ENCODE measurements at regions not wholly inside any gene's neighbourhood (a gene's known extent, or its start where the extent isn't known, plus 50 kb on each side); places are given as distances from the start of the nearest gene placed in this dataset.

DNA sequence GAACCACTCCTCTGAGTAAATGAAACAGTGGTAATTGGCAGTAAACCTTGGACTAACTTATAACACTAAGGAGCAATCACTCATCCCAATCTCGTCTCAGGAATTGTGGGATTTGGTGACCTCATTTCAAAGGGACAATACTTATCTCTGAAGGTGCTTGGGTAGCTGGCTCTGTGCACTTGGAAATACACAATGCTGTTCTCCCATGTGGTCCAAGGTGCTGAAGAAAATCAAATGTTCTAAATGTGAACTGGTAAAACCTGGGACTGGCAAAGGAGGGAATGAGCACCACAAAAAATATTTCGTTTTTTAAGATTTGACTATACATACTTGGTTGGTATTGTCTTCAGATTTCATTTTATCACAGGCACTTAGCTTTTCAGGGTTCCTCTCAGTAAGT is 1193.0 kb downstream of the SORCS1 start:
- Histone ChIP-seq H3K27me3 (ENCODE audit: control insufficient read depth, insufficient read depth, low read length) (no peaks in the 10 kb centered on the region), H3K36me3 (ENCODE audit: control insufficient read depth, low read depth, low read length) (no peaks in the 10 kb centered on the region), H3K9ac (ENCODE audit: low read length) (no peak overlapping the region), H3K4me1 (ENCODE audit: control insufficient read depth, low read depth, low read length) (peaks cover 21% of the 10 kb centered on the region), H3K4me3 (ENCODE audit: low read length) (no peak overlapping the region), H3K27ac (ENCODE audit: low read length) (no peak overlapping the region), H3K9me3 (ENCODE audit: control insufficient read depth, low read depth, low read length) (no peaks in the 10 kb centered on the region)

GRCh38 chr10:105969884-105970377 is 1194.6 kb downstream of the SORCS1 start:
- no peaks in the 10 kb centered on the region for H3K27me3 ChIP-seq (ENCODE audit: control insufficient read depth, insufficient read depth, low read length)
- no peak overlapping the region for H3K27ac ChIP-seq (ENCODE audit: low read length)
- H3K9me3 ChIP-seq (ENCODE audit: control insufficient read depth, low read depth, low read length): no peaks in the 10 kb centered on the region
- no peak overlapping the region for H3K4me3 ChIP-seq (ENCODE audit: low read length)
- no peak overlapping the region for H3K9ac ChIP-seq (ENCODE audit: low read length)
- peaks cover 21% of the 10 kb centered on the region for H3K4me1 ChIP-seq (ENCODE audit: control insufficient read depth, low read depth, low read length)
- H3K36me3 ChIP-seq (ENCODE audit: control insufficient read depth, low read depth, low read length): no peaks in the 10 kb centered on the region

- Histone ChIP-seq H3K36me3 (ENCODE audit: control insufficient read depth, low read depth, low read length) (no peaks in the 10 kb centered on the region), H3K27me3 (ENCODE audit: control insufficient read depth, insufficient read depth, low read length) (no peaks in the 10 kb centered on the region), H3K9ac (ENCODE audit: low read length) (no peak overlapping the region), H3K4me1 (ENCODE audit: control insufficient read depth, low read depth, low read length) (peaks cover 12% of the 10 kb centered on the region), H3K27ac (ENCODE audit: low read length) (no peak overlapping the region), H3K4me3 (ENCODE audit: low read length) (no peak overlapping the region), H3K9me3 (ENCODE audit: control insufficient read depth, low read depth, low read length) (no peaks in the 10 kb centered on the region)
These were observed 1195.8 kb downstream of the SORCS1 start for GRCh38 chr10:105968666-105969065.

DNA sequence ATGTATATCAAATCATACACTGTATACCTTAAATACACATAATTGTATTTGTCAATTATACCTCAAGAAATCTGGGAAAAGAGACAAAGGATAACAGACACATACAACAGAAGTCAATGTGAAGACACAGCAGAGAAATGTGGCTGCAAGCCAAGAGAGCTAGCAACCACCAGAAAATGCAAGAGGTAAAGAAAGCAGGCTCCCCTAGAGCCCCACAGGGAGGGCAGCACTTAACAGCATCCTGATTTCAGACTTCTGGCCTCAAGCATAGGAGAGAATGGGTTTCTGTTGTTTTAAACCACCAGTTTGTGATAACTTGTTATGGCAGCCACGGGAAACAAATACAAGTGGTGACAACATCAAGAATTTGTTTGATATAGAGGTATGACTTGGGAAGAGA is 1197.2 kb downstream of the SORCS1 start:
- H3K9me3 ChIP-seq (ENCODE audit: control insufficient read depth, low read depth, low read length): no peaks in the 10 kb centered on the region
- no peaks in the 10 kb centered on the region for H3K36me3 ChIP-seq (ENCODE audit: control insufficient read depth, low read depth, low read length)
- no peak overlapping the region for H3K9ac ChIP-seq (ENCODE audit: low read length)
- H3K4me1 ChIP-seq (ENCODE audit: control insufficient read depth, low read depth, low read length): no peaks in the 10 kb centered on the region
- no peak overlapping the region for H3K4me3 ChIP-seq (ENCODE audit: low read length)
- no peak overlapping the region for H3K27ac ChIP-seq (ENCODE audit: low read length)
- H3K27me3 ChIP-seq (ENCODE audit: control insufficient read depth, insufficient read depth, low read length): no peaks in the 10 kb centered on the region

DNA sequence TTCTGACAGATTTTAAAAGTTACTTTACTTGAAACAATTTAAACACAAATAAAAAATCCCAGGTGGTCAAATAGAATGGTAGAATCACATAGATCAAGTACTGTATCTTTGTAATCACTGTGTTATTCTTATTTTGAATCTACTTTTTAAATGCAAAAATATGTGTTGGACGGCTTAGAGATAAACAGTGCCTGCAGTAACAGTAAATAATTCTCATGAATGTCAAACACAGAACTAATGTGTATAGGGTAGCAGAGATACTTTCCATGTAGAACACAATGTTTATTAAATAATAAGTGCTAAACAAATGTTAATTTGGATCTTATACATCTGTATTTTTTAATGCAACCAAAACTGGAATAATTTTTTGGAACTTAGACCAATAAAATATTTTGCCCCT is 1199.4 kb downstream of the SORCS1 start:
- H3K9ac ChIP-seq (ENCODE audit: low read length): no peak overlapping the region
- H3K36me3 ChIP-seq (ENCODE audit: control insufficient read depth, low read depth, low read length): no peaks in the 10 kb centered on the region
- H3K27ac ChIP-seq (ENCODE audit: low read length): no peak overlapping the region
- H3K27me3 ChIP-seq (ENCODE audit: control insufficient read depth, insufficient read depth, low read length): no peaks in the 10 kb centered on the region
- no peak overlapping the region for H3K4me3 ChIP-seq (ENCODE audit: low read length)
- no peaks in the 10 kb centered on the region for H3K4me1 ChIP-seq (ENCODE audit: control insufficient read depth, low read depth, low read length)
- no peaks in the 10 kb centered on the region for H3K9me3 ChIP-seq (ENCODE audit: control insufficient read depth, low read depth, low read length)

- no peak overlapping the region for H3K4me3 ChIP-seq (ENCODE audit: low read length)
- H3K27me3 ChIP-seq (ENCODE audit: control insufficient read depth, insufficient read depth, low read length): no peaks in the 10 kb centered on the region
- no peak overlapping the region for H3K27ac ChIP-seq (ENCODE audit: low read length)
- no peaks in the 10 kb centered on the region for H3K9me3 ChIP-seq (ENCODE audit: control insufficient read depth, low read depth, low read length)
- H3K9ac ChIP-seq (ENCODE audit: low read length): no peak overlapping the region
- H3K4me1 ChIP-seq (ENCODE audit: control insufficient read depth, low read depth, low read length): no peaks in the 10 kb centered on the region
- H3K36me3 ChIP-seq (ENCODE audit: control insufficient read depth, low read depth, low read length): no peaks in the 10 kb centered on the region
These were observed 1200.5 kb downstream of the SORCS1 start for GRCh38 chr10:105964009-105964408.

- no peaks in the 10 kb centered on the region for H3K4me1 ChIP-seq (ENCODE audit: control insufficient read depth, low read depth, low read length)
- no peak overlapping the region for H3K4me3 ChIP-seq (ENCODE audit: low read length)
- no peak overlapping the region for H3K9ac ChIP-seq (ENCODE audit: low read length)
- no peaks in the 10 kb centered on the region for H3K36me3 ChIP-seq (ENCODE audit: control insufficient read depth, low read depth, low read length)
- H3K27me3 ChIP-seq (ENCODE audit: control insufficient read depth, insufficient read depth, low read length): no peaks in the 10 kb centered on the region
- no peaks in the 10 kb centered on the region for H3K9me3 ChIP-seq (ENCODE audit: control insufficient read depth, low read depth, low read length)
- H3K27ac ChIP-seq (ENCODE audit: low read length): no peak overlapping the region
These were observed 1201.1 kb downstream of the SORCS1 start for GRCh38 chr10:105963334-105963884.

GRCh38 chr10:105956550-105956949 is 1208.0 kb downstream of the SORCS1 start:
- peaks cover 8% of the 10 kb centered on the region for H3K4me1 ChIP-seq (ENCODE audit: control insufficient read depth, low read depth, low read length)
- H3K27me3 ChIP-seq (ENCODE audit: control insufficient read depth, insufficient read depth, low read length): no peaks in the 10 kb centered on the region
- no peak overlapping the region for H3K4me3 ChIP-seq (ENCODE audit: low read length)
- no peaks in the 10 kb centered on the region for H3K36me3 ChIP-seq (ENCODE audit: control insufficient read depth, low read depth, low read length)
- H3K9me3 ChIP-seq (ENCODE audit: control insufficient read depth, low read depth, low read length): no peaks in the 10 kb centered on the region
- H3K27ac ChIP-seq (ENCODE audit: low read length): no peak overlapping the region
- H3K9ac ChIP-seq (ENCODE audit: low read length): no peak overlapping the region

DNA sequence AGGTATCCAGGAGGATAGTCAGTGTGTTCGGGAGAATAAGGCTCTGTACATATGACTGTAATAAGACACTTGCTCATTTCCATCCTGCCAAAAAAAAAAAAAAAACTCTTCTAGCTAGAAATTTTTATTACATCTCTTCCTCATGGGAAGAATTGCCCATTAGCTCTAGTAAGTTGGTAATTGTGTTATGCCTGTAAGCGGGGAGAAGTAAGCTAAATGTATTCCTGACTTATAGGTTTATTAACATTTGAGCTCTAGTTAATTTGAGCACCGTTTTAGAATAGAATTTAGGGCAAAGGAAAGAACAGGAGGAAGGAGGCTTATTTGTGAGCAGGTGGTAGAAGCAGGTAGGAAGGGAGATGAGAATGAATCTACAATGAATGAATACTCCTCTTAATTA is 1210.6 kb downstream of the SORCS1 start:
- Histone ChIP-seq H3K27ac (ENCODE audit: low read length) (no peak overlapping the region), H3K9me3 (ENCODE audit: control insufficient read depth, low read depth, low read length) (no peaks in the 10 kb centered on the region), H3K4me3 (ENCODE audit: low read length) (no peak overlapping the region), H3K9ac (ENCODE audit: low read length) (no peak overlapping the region), H3K27me3 (ENCODE audit: control insufficient read depth, insufficient read depth, low read length) (no peaks in the 10 kb centered on the region), H3K4me1 (ENCODE audit: control insufficient read depth, low read depth, low read length) (peaks cover 8% of the 10 kb centered on the region), H3K36me3 (ENCODE audit: control insufficient read depth, low read depth, low read length) (no peaks in the 10 kb centered on the region)

- Histone ChIP-seq H3K27ac (ENCODE audit: low read length) (no peak overlapping the region), H3K9ac (ENCODE audit: low read length) (no peak overlapping the region), H3K36me3 (ENCODE audit: control insufficient read depth, low read depth, low read length) (no peaks in the 10 kb centered on the region), H3K27me3 (ENCODE audit: control insufficient read depth, insufficient read depth, low read length) (no peaks in the 10 kb centered on the region), H3K4me1 (ENCODE audit: control insufficient read depth, low read depth, low read length) (peaks cover 8% of the 10 kb centered on the region), H3K4me3 (ENCODE audit: low read length) (no peak overlapping the region), H3K9me3 (ENCODE audit: control insufficient read depth, low read depth, low read length) (no peaks in the 10 kb centered on the region)
These were observed 1211.5 kb downstream of the SORCS1 start for GRCh38 chr10:105953056-105953455.

- H3K9ac ChIP-seq (ENCODE audit: low read length): no peak overlapping the region
- H3K27ac ChIP-seq (ENCODE audit: low read length): no peak overlapping the region
- H3K27me3 ChIP-seq (ENCODE audit: control insufficient read depth, insufficient read depth, low read length): no peaks in the 10 kb centered on the region
- no peaks in the 10 kb centered on the region for H3K36me3 ChIP-seq (ENCODE audit: control insufficient read depth, low read depth, low read length)
- H3K9me3 ChIP-seq (ENCODE audit: control insufficient read depth, low read depth, low read length): no peaks in the 10 kb centered on the region
- no peak overlapping the region for H3K4me3 ChIP-seq (ENCODE audit: low read length)
- peaks cover 8% of the 10 kb centered on the region for H3K4me1 ChIP-seq (ENCODE audit: control insufficient read depth, low read depth, low read length)
These were observed 1212.4 kb downstream of the SORCS1 start for GRCh38 chr10:105952153-105952552.

- Histone ChIP-seq H3K36me3 (ENCODE audit: control insufficient read depth, low read depth, low read length) (no peaks in the 10 kb centered on the region), H3K27ac (ENCODE audit: low read length) (no peak overlapping the region), H3K27me3 (ENCODE audit: control insufficient read depth, insufficient read depth, low read length) (no peaks in the 10 kb centered on the region), H3K9me3 (ENCODE audit: control insufficient read depth, low read depth, low read length) (no peaks in the 10 kb centered on the region), H3K4me3 (ENCODE audit: low read length) (no peak overlapping the region), H3K4me1 (ENCODE audit: control insufficient read depth, low read depth, low read length) (peaks cover 8% of the 10 kb centered on the region), H3K9ac (ENCODE audit: low read length) (no peak overlapping the region)
These were observed 1214.1 kb downstream of the SORCS1 start for GRCh38 chr10:105950410-105950809.

All from iPS-18a (cell line).